ENCODE measurements at regions not wholly inside any gene's neighbourhood (a gene's known extent, or its start where the extent isn't known, plus 50 kb on each side); places are given as distances from the start of the nearest gene placed in this dataset.
"Not testable (repeated sequence)": the region's sequence is repeated elsewhere in the genome, so short reads cannot be mapped to it uniquely, and the experiment has no call there.

DNA sequence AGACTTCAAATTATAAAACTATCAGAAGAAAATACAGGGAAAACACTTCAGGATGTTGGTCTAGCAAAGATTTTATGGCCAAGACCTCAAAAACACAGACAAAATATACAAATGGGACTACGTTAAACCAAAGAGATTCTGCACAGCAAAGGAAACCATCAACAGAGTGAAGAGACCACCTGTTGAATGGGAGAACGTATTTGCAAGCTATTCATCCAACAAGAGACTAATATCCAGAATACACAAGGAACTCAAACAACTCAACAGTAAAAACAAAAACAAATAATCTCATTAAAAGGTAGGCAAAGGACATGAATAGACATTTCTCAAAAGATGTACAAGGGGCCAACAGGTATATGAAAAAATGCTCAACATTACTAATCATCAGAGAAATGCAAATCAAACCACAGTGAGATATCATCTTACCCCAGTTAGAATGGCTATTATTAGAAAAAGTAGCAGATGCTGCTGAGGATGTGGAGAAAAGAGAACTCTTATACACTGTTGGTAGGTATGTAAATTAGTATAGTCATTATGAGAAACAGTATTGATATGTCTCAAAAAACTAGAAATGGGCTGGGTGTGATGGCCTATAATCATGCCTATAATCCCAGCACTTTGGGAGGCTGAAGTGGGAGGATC lies 112.6 kb downstream of the LRIG2 start:
- peak; percentile 12 for DNase-seq

DNA sequence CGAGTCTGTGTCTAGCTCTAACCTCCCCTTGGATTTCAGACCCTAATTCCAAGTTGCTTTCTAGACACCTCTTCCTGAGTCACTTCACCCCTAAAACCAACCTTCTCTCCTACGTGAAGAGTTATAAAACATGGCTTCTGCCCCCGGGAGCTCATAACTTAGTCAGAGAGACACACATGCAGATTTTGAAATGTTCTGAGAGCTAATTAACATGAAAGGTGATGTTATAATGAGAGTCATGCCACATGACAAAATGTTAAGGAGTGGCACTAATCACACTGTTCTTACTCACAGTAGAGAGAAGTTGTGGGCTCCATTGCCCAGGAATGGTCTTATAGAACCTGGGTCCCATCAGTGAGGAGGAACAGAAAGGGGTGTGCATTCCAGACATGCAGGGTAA lies 117.1 kb downstream of the LRIG2 start:
- DNase-seq = no peak

- no peak for DNase-seq
Measured at GRCh38 chr1:113190930-113191329, 117.9 kb downstream of the LRIG2 start.

GRCh38 chr1:113191579-113192076 lies 118.6 kb downstream of the LRIG2 start:
- no peak for DNase-seq

- no peak for DNase-seq
Measured at GRCh38 chr1:113192242-113192641, 119.2 kb downstream of the LRIG2 start.

GRCh38 chr1:113192980-113193379 lies 120.0 kb downstream of the LRIG2 start:
- no peak for DNase-seq

- no peak for DNase-seq
Measured at GRCh38 chr1:113194846-113195830, 122.1 kb downstream of the LRIG2 start.

- no peak for DNase-seq
Measured at GRCh38 chr1:113197719-113198330, 124.8 kb downstream of the LRIG2 start.

GRCh38 chr1:113198806-113199205 lies 125.8 kb downstream of the LRIG2 start:
- DNase-seq = no peak

DNA sequence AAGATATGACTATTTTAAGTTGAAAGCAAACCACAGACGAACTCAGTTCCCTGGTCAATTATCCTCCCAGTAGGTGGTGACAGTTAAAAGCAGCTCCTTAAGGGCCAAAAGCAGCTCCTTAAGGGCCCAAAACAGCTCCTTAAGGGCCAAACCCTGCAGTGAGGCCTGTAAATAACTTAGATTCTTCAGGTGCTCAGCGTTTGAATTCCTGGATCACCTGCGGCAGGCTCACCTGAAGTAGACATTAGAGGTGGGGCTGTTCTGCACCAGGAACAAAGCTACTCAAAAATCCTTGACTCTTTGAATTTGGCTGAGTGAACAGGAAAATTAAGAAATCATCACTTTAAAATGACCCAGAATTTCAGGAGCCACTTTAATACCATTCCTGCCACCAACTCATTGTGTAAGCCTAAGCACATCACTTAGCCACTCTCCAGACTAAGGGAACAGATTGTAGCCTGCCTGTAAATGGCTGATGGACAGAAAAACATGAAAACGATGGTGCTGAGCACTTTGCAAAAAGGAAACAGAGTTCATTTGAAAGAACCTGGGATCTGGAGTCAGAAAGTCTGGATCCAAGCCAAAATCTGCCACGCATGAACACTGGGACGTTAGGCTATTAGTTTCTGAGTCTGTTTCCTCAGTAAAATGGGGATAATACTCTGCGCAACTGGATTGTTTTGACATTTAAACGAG lies 126.9 kb downstream of the LRIG2 start:
- no peak for DNase-seq

GRCh38 chr1:113201560-113201959 lies 128.6 kb downstream of the LRIG2 start:
- no peak for DNase-seq

DNA sequence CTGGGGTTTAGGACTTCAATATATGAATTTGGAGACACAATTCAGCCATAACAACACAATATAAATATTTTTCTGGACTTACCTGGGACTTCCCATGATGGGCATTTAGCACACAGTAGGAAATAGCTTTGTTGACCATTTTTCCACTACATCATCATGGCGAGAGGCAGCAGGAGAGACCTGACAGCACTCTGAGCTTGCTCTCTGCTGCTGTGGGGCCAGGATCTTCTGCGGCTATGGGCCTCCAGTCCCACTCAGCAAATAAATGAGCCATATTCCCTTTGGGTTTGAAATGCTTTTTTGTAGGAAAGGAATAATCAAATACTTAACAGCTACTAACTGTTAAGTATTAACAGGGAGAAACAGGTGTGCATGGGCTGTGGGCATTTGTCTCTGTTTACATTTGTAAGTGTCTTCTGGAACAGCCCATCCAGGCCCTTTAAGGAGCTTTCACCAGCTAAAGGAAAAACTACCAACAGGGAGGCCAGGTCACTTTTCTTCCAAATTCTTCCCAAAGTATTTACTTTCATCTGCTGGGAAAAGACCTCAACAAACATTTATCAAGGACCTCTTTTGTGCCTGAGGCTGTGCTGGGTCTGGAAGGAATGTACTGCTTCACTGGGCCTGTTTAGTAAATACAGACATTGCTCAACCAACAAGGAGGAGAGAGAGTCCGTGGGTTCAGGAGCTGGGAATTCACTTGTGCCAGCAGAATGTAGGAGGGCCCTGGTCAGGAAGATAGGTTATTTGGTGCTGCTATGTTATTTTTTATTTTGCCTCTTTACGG lies 133.2 kb downstream of the LRIG2 start:
- DNase-seq = no peak

DNA sequence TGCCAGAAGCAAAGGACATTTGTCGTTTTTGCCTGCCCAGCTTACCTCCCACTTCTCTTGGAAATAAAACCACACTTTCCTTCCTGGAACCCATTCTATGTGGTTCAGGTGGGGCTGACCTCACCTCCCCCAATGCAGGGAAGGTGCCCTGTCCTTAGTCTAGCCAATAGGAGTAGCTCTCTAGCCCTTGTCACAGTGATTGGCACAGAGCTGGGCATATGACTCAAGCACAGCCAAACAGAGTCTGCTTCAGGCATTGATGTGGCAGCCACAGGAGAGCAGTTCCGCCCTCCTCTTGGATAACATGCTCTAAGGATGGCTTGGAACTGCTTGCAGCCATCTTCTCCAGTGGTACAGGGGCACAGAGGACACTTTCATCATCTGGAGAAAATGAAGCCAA lies 134.0 kb downstream of the LRIG2 start:
- no peak for DNase-seq

DNA sequence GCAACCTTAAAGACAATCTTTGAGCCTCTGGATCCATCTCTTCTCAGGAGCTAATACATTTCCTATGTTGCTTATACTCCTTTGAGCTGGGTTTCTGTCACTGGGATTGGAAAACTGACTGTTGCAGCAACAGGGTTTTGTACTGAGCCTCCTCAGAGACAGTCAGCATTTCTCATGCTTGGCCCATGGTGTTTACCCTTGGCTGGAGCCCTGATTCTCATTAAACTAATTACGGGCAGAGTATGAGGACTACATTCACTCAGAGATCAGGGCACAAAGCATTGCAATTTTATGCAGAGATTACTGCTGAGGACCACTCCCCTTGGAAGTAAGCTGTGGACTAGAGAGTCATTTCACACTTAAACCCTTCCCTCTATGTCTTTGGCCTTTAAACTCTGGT lies 134.5 kb downstream of the LRIG2 start:
- DNase-seq = no peak

- DNase-seq = not testable (repeated sequence)
Measured at GRCh38 chr1:113208425-113208824, 135.4 kb downstream of the LRIG2 start.

- no peak for DNase-seq
Measured at GRCh38 chr1:113210248-113210647, 137.2 kb downstream of the LRIG2 start.

GRCh38 chr1:113211467-113211866 lies 138.5 kb downstream of the LRIG2 start:
- DNase-seq = no peak

- DNase-seq = no peak
Measured at GRCh38 chr1:113215015-113215414, 142.0 kb downstream of the LRIG2 start.

DNA sequence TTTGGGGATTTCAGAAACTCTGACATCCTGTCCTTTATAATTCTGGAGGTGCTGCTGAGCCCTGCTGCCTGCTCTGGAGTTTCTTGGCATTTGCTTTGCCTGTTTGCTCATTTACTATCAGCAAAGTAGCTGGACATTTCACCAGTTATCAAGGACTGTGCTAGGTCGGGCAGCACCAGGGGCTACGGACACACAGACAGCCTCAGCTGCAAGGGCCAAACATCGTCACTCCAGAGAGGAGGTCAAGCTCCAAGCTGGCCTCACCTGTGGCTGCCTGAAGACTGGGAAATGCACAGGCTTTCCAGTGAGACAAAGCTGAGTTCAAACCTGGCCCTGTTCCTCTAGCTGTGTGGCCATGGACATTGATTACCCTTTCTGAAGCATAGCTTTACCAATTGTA lies 143.7 kb downstream of the LRIG2 start:
- DNase-seq = no peak

- no peak for DNase-seq
Measured at GRCh38 chr1:113217447-113218208, 144.6 kb downstream of the LRIG2 start.

DNA sequence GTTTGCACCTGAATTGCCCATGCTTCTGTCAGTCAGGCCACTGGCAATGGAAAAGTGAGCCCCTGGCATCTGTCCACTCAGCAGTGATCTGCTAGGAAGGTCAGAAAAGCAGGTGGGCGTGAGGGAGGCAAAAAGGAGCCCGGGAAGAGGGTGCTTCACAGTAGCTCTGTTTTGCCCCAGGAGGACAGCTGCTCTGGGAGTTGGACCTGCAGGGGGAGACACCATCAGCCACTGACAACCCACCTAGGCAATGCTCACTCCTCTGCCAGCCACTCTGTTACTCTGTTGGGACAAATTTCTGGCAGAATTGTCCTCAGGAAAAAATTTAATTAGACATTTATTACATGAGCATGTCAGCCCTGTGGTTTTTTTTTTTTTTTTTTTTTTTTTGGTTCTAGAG lies 146.4 kb downstream of the LRIG2 start:
- DNase-seq = no peak

All from activated CD4-positive, alpha-beta T cell treated with anti-CD3 and anti-CD28 coated beads, Interleukin-2, amount 50 U/mL, for 16 hours (primary cell).